GM12878 (cell line): ENCODE measurements at regions not wholly inside any gene's neighbourhood (a gene's known extent, or its start where the extent isn't known, plus 50 kb on each side); places are given as distances from the start of the nearest gene placed in this dataset.

Experiments
- ATAC-seq: fragments of 200-7000 bp; cut with Tn5 transposase; 3 replicates; pipeline ENCODE4 v1.9.1; 2020; ENCODE audit warnings: mild to moderate bottlenecking, moderate library complexity
- BruUV-seq: library from RNA; stranded (reverse); fragments of 400-500 nt; replicated peaks from 2 replicates; lab custom pipeline; 2021; lab: Mats Ljungman, UMichigan
- CTCF ChIA-PET: fragments of 300-600 bp; sonication (Branson Sonifier 250); formaldehyde crosslinking; extraction: SDS; loops from one replicate; lab custom pipeline; 2021; ENCODE audit warnings: inconsistent platforms; lab: Yijun Ruan, JAX
- POLR2A ChIA-PET: fragments of 350-600 bp; formaldehyde crosslinking; extraction: SDS; loops from one replicate; lab custom pipeline; 2021; ENCODE audit warnings: inconsistent platforms; lab: Charles Lee
- RAD21 ChIA-PET: fragments of 300-600 bp; sonication (Branson Sonifier 250); formaldehyde crosslinking; loops from one replicate; lab custom pipeline; 2023; ENCODE audit warnings: antibody characterized with exemption; ENCODE audit not compliant: unreplicated experiment; lab: Charles Lee
- SMC1A ChIA-PET: fragments of 300-600 bp; sonication (Branson Sonifier 250); formaldehyde crosslinking; loops from one replicate; lab custom pipeline; 2023; ENCODE audit not compliant: unreplicated experiment, uncharacterized antibody; lab: Charles Lee
- DNase-seq: peaks from one replicate; pipeline ENCODE4 v3.0.0-alpha.2; 2011; ENCODE audit warnings: low read depth, low spot score
- FAIRE-seq: peaks from 3 replicates; lab custom pipeline; 2011; peaks lifted over from hg19 to GRCh38; lab: Jason Lieb, UNC
- H2AFZ ChIP-seq: 2 replicates; pipeline ENCODE4 v1.6.0; 2011; ENCODE audit warnings: low read depth, low read length, control low read depth; ENCODE audit not compliant: control insufficient read depth
- H3K27ac ChIP-seq: 2 replicates; pipeline ENCODE4 v1.5.1; 2011; ENCODE audit warnings: control low read depth; ENCODE audit not compliant: control insufficient read depth, insufficient read depth
- H3K27me3 ChIP-seq, 2 experiments: replicated peaks in 1 of 2; 2 replicates each; pipeline versions ENCODE4 v1.6.0 to v1.6.1; 2011; ENCODE audit warnings: low read length in 1 of 2; ENCODE audit not compliant: control insufficient read depth in 2 of 2, insufficient read depth in 2 of 2
- H3K36me3 ChIP-seq, 2 experiments: 2 replicates each; pipeline ENCODE4 v1.5.1; 2011; ENCODE audit warnings: low read length in 1 of 2; ENCODE audit not compliant: control insufficient read depth in 2 of 2, insufficient read depth in 2 of 2
- H3K4me1 ChIP-seq: 2 replicates; pipeline ENCODE4 v1.6.1; 2011; ENCODE audit warnings: mild to moderate bottlenecking, low read length, moderate library complexity, mixed read lengths; ENCODE audit not compliant: control insufficient read depth, insufficient read depth
- H3K4me2 ChIP-seq: 2 replicates; pipeline ENCODE4 v1.6.0; 2011; ENCODE audit warnings: control low read depth; ENCODE audit not compliant: control insufficient read depth, insufficient read depth
- H3K4me3 ChIP-seq: fragments of 200-600 bp; sonication (generic); 2 replicates; pipeline ENCODE4 v1.5.1; 2016
- H3K79me2 ChIP-seq: 2 replicates; pipeline ENCODE4 v1.6.0; 2011; ENCODE audit warnings: low read length; ENCODE audit not compliant: control insufficient read depth, insufficient read depth
- H3K9ac ChIP-seq: 2 replicates; pipeline ENCODE4 v1.8.0; 2011; ENCODE audit warnings: low read length, control low read depth, mixed read lengths; ENCODE audit not compliant: control insufficient read depth, insufficient read depth
- H3K9me3 ChIP-seq: replicated peaks from 3 replicates; pipeline ENCODE4 v1.5.1; 2011; ENCODE audit warnings: mild to moderate bottlenecking, low read length; ENCODE audit not compliant: control insufficient read depth, insufficient read depth
- H4K20me1 ChIP-seq: 2 replicates; pipeline ENCODE4 v1.6.0; 2011; ENCODE audit not compliant: control insufficient read depth, insufficient read depth
- EZH2 ChIP-seq: IDR thresholded peaks from 2 replicates; pipeline ENCODE4 v1.6.1; 2012; ENCODE audit warnings: low read depth, mild to moderate bottlenecking, control low read depth, inconsistent platforms, low read length, borderline replicate concordance; ENCODE audit not compliant: control insufficient read depth
- KAT2A ChIP-seq: conservative IDR thresholded peaks from 2 replicates; pipeline ENCODE4 v1.6.1; 2011; ENCODE audit warnings: low read depth, low read length; ENCODE audit not compliant: control insufficient read depth
- KDM1A ChIP-seq: fragments of 200-600 bp; sonication (generic); IDR thresholded peaks from 2 replicates; pipeline ENCODE4 v1.6.1; 2016; ENCODE audit warnings: borderline replicate concordance
- MEF2B ChIP-seq: fragments of 450-650 bp; IDR thresholded peaks from 2 replicates; pipeline ENCODE4 v1.6.1; 2018; ENCODE audit warnings: mild to moderate bottlenecking, moderate library complexity; ENCODE audit not compliant: partially characterized antibody, poor library complexity, severe bottlenecking
- MTA2 ChIP-seq: fragments of 450-650 bp; IDR thresholded peaks from 2 replicates; pipeline ENCODE4 v1.6.1; 2016; ENCODE audit warnings: low read depth, mild to moderate bottlenecking, moderate library complexity
- MYC ChIP-seq: IDR thresholded peaks from 2 replicates; pipeline ENCODE4 v1.6.1; 2011; ENCODE audit warnings: mild to moderate bottlenecking, low read length, moderate library complexity, inconsistent platforms; ENCODE audit not compliant: insufficient read depth, insufficient replicate concordance, insufficient read length, severe bottlenecking
- NFIC ChIP-seq: IDR thresholded peaks from 2 replicates; pipeline ENCODE4 v1.6.1; 2012; ENCODE audit warnings: low read depth, mild to moderate bottlenecking, inconsistent platforms, low read length, moderate library complexity
- NFXL1 ChIP-seq: fragments of 450-650 bp; IDR thresholded peaks from 2 replicates; pipeline ENCODE4 v1.6.1; 2017; ENCODE audit warnings: antibody characterized with exemption, mild to moderate bottlenecking, borderline replicate concordance
- NFYB ChIP-seq: IDR thresholded peaks from 2 replicates; pipeline ENCODE4 v1.6.1; 2011; ENCODE audit warnings: low read depth, mild to moderate bottlenecking, low read length, improper control_type of control experiment, moderate library complexity; ENCODE audit not compliant: insufficient read depth
- NR2F1 ChIP-seq: fragments of 450-650 bp; conservative IDR thresholded peaks from 2 replicates; pipeline ENCODE4 v1.6.1; 2017; ENCODE audit warnings: mild to moderate bottlenecking
- POLR2A ChIP-seq: IDR thresholded peaks from 2 replicates; pipeline ENCODE4 v1.6.1; 2011; ENCODE audit warnings: low read depth, mild to moderate bottlenecking, low read length
- SMAD5 ChIP-seq: IDR thresholded peaks from 2 replicates; pipeline ENCODE4 v1.6.1; 2016; ENCODE audit warnings: antibody characterized with exemption, low read depth
- TAF1 ChIP-seq: IDR thresholded peaks from 2 replicates; pipeline ENCODE4 v1.6.1; 2011; ENCODE audit warnings: mild to moderate bottlenecking, low read depth, low read length, borderline replicate concordance
- TBL1XR1 ChIP-seq: IDR thresholded peaks from 2 replicates; pipeline ENCODE4 v1.6.1; 2012; ENCODE audit warnings: low read depth, low read length, improper control_type of control experiment
- WRNIP1 ChIP-seq: IDR thresholded peaks from 2 replicates; pipeline ENCODE4 v1.6.1; 2011; ENCODE audit warnings: low read depth, low read length, improper control_type of control experiment, borderline replicate concordance
- ZBED1 ChIP-seq: IDR thresholded peaks from 2 replicates; pipeline ENCODE4 v1.6.1; 2016; ENCODE audit warnings: borderline replicate concordance
- ZNF622 ChIP-seq: fragments of 450-650 bp; IDR thresholded peaks from 2 replicates; pipeline ENCODE4 v1.6.1; 2017; ENCODE audit warnings: mild to moderate bottlenecking, inconsistent platforms
- WGBS: methylation state at CpG from one replicate; pipeline ENCODE4 v1.1.6; 2016; ENCODE audit warnings: low lambda C conversion rate; ENCODE audit not compliant: insufficient replicate concordance, insufficient coverage; ENCODE audit errors: missing lambda C conversion rate; 5-methylcytosine and 5-hydroxymethylcytosine counted together
- in situ Hi-C: fragments of 300-500 bp; cut with MboI; formaldehyde crosslinking; loops from 9 replicates; pipeline ENCODE4 v1.14.3; 2018; ENCODE audit warnings: mixed read lengths
- intact Hi-C: fragments of 100-400 bp; cut with micrococcal nuclease; formaldehyde crosslinking; loops from one replicate; pipeline ENCODE4 v1.14.2; 2022; ENCODE audit not compliant: unreplicated experiment
- TF ChIP-seq, protein P1 (sequence below): IDR thresholded peaks from 2 replicates; pipeline ENCODE4 v1.6.1; 2011; ENCODE audit warnings: low read depth, low read length, improper control_type of control experiment, borderline replicate concordance
- TF ChIP-seq, protein P2 (sequence below): fragments of 450-650 bp; IDR thresholded peaks from 2 replicates; pipeline ENCODE4 v1.6.1; 2017; ENCODE audit warnings: borderline replicate concordance

DNA sequence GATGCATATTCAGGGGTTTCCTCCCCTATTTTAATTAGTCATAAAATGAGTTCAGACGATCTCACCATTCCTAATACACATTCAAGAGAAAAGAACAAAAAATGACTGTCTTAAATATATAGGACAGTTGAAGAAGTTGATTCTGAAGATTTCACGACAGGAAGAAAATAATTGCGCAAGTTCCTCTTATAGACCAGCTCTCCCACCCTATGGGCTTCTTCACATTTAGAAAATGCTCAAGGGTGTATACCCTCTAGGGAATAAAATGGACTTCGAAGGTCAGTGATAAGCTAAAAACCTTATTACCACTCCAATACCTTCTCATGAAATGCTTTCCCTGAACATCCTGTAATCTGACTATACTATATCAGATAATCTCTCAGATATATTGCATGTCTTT is 149.2 kb upstream of the TEX13C start:
- Histone ChIP-seq H3K79me2 (no peaks in the 10 kb centered on the region), H3K36me3 (no peaks in the 10 kb centered on the region)
- TF ChIP-seq MYC: no peak
- no peak for TF ChIP-seq KAT2A
- TF ChIP-seq WRNIP1: no peak
- TF ChIP-seq, protein P1, sequence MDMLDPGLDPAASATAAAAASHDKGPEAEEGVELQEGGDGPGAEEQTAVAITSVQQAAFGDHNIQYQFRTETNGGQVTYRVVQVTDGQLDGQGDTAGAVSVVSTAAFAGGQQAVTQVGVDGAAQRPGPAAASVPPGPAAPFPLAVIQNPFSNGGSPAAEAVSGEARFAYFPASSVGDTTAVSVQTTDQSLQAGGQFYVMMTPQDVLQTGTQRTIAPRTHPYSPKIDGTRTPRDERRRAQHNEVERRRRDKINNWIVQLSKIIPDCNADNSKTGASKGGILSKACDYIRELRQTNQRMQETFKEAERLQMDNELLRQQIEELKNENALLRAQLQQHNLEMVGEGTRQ: no peak
- no peak for TF ChIP-seq NR2F1
- TF ChIP-seq, protein P2, sequence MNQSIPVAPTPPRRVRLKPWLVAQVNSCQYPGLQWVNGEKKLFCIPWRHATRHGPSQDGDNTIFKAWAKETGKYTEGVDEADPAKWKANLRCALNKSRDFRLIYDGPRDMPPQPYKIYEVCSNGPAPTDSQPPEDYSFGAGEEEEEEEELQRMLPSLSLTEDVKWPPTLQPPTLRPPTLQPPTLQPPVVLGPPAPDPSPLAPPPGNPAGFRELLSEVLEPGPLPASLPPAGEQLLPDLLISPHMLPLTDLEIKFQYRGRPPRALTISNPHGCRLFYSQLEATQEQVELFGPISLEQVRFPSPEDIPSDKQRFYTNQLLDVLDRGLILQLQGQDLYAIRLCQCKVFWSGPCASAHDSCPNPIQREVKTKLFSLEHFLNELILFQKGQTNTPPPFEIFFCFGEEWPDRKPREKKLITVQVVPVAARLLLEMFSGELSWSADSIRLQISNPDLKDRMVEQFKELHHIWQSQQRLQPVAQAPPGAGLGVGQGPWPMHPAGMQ: no peak
- TF ChIP-seq POLR2A: no peak
- TF ChIP-seq NFIC: no peak
- TF ChIP-seq SMAD5: no peak
- no peak for TF ChIP-seq TBL1XR1
- TF ChIP-seq ZBED1: no peak
- no peak for TF ChIP-seq KDM1A
- TF ChIP-seq NFXL1: no peak
- TF ChIP-seq ZNF622: no peak
- TF ChIP-seq EZH2: no peak
- TF ChIP-seq TAF1: no peak
- no peak for TF ChIP-seq MTA2
- TF ChIP-seq MEF2B: no peak
- no peak for TF ChIP-seq NFYB
- TF ChIP-seq, all 136 proteins: peak for 0
- in situ Hi-C loops: no loop called here
- H2AFZ ChIP-seq: no peak overlapping the region
- H3K4me3 ChIP-seq: no peak overlapping the region
- no peaks in the 10 kb centered on the region for H3K4me1 ChIP-seq
- intact Hi-C loops: no loop called here
- ChIA-PET SMC1A (no interaction called here), POLR2A (no interaction called here), CTCF (no interaction called here), RAD21 (no interaction called here)
- DNase-seq: no peak
- no peaks in the 10 kb centered on the region for H3K27me3 ChIP-seq
- no peaks in the 10 kb centered on the region for H4K20me1 ChIP-seq
- no peak overlapping the region for H3K9ac ChIP-seq
- H3K4me2 ChIP-seq: no peak overlapping the region
- ATAC-seq: no peak
- H3K27ac ChIP-seq: no peak overlapping the region
- FAIRE-seq: no peak
- 43% methylated on average over 4 of the region's 4 CpGs for WGBS
- no TSS peak for BruUV-seq
- no peaks in the 10 kb centered on the region for H3K9me3 ChIP-seq
